SKM-1 treated with dmso at 0.1 percent for 144 hours (cell line): ENCODE measurements at regions not wholly inside any gene's neighbourhood (a gene's known extent, or its start where the extent isn't known, plus 50 kb on each side); places are given as distances from the start of the nearest gene placed in this dataset.

Source experiments
- DNase-seq: peaks from one replicate; lab custom pipeline; 2025; ENCODE audit not compliant: unreplicated experiment; lab: John Stamatoyannopoulos, UW

DNA sequence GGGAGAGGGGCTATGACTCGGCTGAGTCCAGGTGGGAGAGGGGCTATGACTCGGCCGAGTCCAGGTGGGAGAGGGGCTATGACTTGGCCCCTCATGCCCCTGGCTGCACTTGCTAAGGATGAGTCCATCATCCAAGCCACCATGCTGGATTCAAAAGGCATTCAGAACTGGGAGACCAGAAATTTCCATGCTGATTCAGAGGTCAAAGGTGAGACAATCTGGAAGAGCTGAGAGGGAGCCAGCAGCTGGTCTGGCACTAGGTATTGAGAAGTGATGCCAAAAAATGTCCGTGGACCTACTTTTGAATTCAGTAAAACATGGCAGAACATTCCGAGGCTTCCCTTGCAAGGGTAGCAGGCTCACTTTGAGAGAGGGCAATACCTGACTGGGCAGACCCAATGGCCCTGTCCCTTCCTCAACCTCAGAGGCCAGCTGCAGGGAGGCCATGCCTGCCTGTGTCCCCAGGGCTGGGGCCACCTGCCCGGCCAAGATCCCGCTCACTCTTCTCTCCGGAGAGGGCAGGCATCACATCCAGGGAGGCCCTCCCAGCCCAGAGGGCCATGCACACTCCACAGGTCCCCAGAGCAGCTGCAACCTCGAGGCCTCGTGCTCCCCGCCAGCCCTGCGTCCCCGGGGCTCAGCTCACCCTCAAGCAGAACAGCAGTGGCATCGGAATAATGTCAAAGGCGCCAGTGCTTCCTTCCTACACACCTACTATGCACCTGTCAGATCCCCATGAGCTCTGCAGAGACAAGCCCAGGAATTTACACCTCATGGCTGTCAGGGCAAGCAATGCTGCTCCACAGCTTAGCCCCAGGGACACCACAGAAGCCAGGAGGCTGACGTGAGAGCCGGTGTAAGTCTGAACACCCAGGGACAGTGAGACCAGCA lies 80.2 kb upstream of the GPC1 start:
- DNase-seq, result no peak

GRCh38 chr2:240355962-240356361 lies 79.5 kb upstream of the GPC1 start:
- no peak for DNase-seq

DNA sequence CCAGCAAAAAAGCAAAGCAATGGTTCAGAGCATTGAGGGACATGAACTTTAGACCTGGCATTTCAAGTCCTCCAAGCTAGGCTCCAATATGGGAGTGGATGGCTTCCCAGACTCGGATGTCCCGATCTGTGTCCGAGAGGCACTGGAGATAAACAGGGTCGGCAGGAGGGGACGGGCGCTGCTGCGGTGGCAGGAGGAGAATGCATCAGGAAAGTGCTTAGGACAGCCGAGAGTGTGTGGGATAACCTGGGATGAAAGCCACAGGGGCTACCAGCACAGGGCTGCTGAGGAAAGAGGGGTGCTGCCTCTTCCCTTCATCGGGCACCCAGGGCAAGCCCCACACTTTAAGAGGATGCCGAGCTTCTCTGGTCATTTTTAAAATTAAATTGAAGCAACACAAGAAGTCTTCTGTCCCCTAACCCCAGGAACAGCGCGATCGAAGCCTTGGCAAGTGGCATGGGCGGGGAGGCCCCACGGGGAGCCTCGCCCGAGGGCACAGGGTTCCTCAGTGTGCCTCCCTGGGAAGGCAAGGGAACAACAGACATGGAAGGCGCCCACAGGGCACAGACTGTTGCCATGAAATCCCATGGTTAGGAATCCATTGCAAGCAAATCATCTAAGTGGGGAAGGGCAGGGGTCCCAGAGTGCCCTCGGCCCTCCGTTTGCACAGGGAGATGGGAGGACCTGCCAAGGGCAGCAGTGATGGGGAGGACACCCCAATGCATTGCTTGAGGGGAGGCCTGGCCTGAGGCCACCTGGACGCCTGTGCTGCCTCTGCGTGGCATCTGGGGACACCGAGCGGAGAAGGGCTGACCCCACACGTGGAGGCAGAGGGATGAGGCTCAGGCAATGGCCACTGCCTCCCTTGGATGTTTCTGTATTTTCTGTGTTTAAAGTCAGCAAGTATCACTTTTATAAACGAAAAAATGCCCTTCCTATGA lies 78.5 kb upstream of the GPC1 start:
- DNase-seq, result no peak

GRCh38 chr2:240357641-240358012 lies 77.8 kb upstream of the GPC1 start:
- DNase-seq, result no peak

GRCh38 chr2:240358080-240358479 lies 77.4 kb upstream of the GPC1 start:
- no peak for DNase-seq

DNA sequence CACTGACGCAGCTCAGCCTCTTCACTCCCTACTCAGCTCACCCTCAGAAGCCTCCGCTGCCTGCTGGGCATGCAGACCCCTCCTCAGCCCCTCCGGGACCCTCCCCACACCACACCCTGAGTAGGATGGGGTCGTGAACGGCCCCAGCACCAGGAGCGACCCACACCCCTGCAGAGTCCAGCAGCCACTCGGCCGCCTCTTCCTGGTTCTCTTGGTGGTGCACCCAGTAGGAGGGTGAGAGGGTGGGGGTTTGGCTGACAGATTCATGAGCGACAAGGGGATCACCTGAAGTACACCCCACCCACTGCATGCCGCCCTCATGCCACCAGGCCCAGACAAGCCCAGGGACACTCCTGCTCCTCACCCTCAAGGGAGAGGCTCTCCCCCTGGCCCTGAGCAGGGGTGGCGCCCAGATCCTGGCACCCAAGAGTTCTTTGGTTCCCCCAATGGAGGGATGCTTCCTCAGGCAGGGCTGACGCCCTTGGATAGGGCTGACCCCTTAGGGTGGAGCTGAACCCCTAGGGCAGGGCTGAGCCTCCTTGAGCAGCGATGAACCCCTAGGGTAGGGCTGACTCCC lies 76.6 kb upstream of the GPC1 start:
- no peak for DNase-seq

DNA sequence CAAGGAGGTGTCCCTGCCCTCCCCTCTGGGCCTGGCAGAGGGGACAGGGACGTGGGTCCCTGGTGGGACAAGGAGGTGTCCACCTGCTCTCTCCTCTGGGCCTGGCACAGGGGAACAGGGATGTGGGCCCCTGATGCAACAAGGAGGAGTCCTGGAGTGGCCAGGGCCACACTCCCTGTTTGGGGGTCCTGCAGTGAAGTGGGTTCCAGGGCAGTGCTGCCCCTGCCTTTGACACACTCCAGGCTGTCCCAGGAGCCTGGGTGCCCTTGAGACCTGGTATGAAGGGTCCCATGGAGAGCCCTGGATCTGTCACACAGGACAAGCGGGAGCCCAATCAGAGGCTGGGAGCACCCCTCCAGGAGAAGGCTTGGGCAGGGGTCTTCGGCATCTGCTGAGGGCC lies 75.8 kb upstream of the GPC1 start:
- no peak for DNase-seq

- DNase-seq, result no peak
Measured at GRCh38 chr2:240360645-240361475, 74.6 kb upstream of the GPC1 start.

- DNase-seq, result no peak
Measured at GRCh38 chr2:240362216-240362755, 73.2 kb upstream of the GPC1 start.

DNA sequence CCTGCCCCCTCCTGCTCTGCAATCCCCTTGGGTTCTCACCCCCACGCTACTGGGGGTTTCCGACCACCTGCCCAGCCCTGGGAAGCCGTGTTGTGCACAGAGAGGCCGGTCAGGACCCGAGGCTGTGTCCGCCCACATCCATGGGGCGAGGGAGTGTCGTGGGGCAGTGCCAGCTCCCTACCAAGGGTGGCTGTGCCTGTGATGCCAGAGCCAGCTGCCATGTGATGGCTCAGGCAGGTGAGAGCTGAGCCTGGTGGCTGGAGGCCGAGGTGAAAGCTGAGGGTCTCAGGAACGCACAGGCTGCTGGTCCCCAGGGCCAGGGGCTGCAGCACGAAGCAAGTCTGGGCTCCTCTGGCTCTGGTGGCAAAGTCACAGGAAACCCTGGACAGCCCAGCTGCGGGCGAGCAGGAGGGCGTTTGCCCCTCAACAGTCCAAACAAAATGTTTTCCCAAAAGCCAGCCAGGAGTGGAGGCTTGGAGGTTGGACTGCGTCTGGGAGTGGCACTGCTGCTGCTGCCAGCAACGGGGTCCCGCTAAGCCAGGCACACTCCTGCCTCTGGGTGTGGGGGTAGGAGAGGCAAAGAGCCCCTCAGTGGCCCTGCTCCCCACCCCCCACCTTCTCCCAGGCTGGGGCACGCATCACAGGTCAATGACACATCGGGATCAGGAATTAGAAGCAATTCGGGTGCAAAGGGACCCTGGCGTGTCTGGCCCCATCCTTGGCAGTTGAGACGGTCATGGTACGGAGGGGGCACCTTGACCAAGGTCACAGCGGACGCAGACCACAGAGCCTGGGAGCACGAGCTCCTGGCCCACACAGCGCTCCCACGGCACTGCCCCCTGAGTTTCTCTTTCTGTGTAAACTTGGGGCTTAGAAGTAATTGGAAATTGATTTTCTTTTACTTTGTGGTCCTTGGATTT lies 72.4 kb upstream of the GPC1 start:
- no peak for DNase-seq

GRCh38 chr2:240363746-240364581 lies 71.5 kb upstream of the GPC1 start:
- DNase-seq, result no peak

- DNase-seq, result no peak
Measured at GRCh38 chr2:240364582-240364960, 70.9 kb upstream of the GPC1 start.

GRCh38 chr2:240364961-240365775 lies 70.3 kb upstream of the GPC1 start:
- no peak for DNase-seq

- DNase-seq, result no peak
Measured at GRCh38 chr2:240365971-240366471, 69.4 kb upstream of the GPC1 start.

- no peak for DNase-seq
Measured at GRCh38 chr2:240366901-240367300, 68.6 kb upstream of the GPC1 start.

- no peak for DNase-seq
Measured at GRCh38 chr2:240367721-240368120, 67.7 kb upstream of the GPC1 start.

GRCh38 chr2:240368781-240369331 lies 66.6 kb upstream of the GPC1 start:
- DNase-seq, result no peak
